ENCODE measurements at regions not wholly inside any gene's neighbourhood (a gene's known extent, or its start where the extent isn't known, plus 50 kb on each side); places are given as distances from the start of the nearest gene placed in this dataset.

- TF ChIP-seq SMAD1 (CRISPR knock-in tag; IDR thresholded peaks at IDR 0.05; ENCODE audit: borderline replicate concordance, low read depth) (no peak), NCOA2 (CRISPR knock-in tag; IDR thresholded peaks at IDR 0.05) (no peak), ATF7 (IDR thresholded peaks at IDR 0.05) (no peak), ATF7 (CRISPR knock-in tag; IDR thresholded peaks at IDR 0.05) (no peak), PRDM10 (CRISPR knock-in tag; IDR thresholded peaks at IDR 0.05; ENCODE audit: low read depth) (no peak), SOX6 (IDR thresholded peaks at IDR 0.05) (no peak), SOX6 (CRISPR knock-in tag; IDR thresholded peaks at IDR 0.05) (no peak), HOXA9 (CRISPR knock-in tag; IDR thresholded peaks at IDR 0.05; ENCODE audit: borderline replicate concordance) (no peak)
Measured at GRCh38 chr11:101278286-101278685, 148.7 kb upstream of the PGR start (continued).

- in situ Hi-C loops (cut with HindIII; ENCODE audit: extremely low pct_ligation_motif_present, low pct_unique_long_range_greater_than_20kb) (no loop called here), intact Hi-C loops (cut with micrococcal nuclease; ENCODE audit: unreplicated experiment) (no loop called here)
- no peak overlapping the region for H2AFZ ChIP-seq (ENCODE audit: low read length)
- ATAC-seq, result no peak
- POLR2A ChIA-PET, result no interaction called here
- no peak overlapping the region for H3K4me2 ChIP-seq (ENCODE audit: low read depth, low read length)
- no peaks in the 10 kb centered on the region for H3K9me3 ChIP-seq (ENCODE audit: low read length)
- H3K4me3 ChIP-seq (replicated peaks in 1 of 3; ENCODE audit: insufficient read depth in 1 of 3, low read depth in 2 of 3, low read length in 3 of 3), result no peak overlapping the region
- no peak for DNase-seq (ENCODE audit: low spot score)
- FAIRE-seq, result no peak
- H3K4me1 ChIP-seq (ENCODE audit: insufficient read depth, low read length), result no peaks in the 10 kb centered on the region
- no peak overlapping the region for H3K27ac ChIP-seq (ENCODE audit: extremely low read length, insufficient read depth, low read length)
- WGBS (ENCODE audit: low lambda C conversion rate), result 0% methylated on average over 1 of the region's 1 CpG
- no TSS peak for BruUV-seq (replicated peaks)
- no peaks in the 10 kb centered on the region for H3K36me3 ChIP-seq (replicated peaks in 1 of 2; ENCODE audit: control insufficient read depth in 1 of 2, insufficient read depth in 2 of 2, low read length in 2 of 2)
- H3K79me2 ChIP-seq (ENCODE audit: insufficient read depth, low read length), result no peaks in the 10 kb centered on the region
- CTCF ChIA-PET (ENCODE audit: low intra/inter-chr PET ratio, low total read pairs), result no interaction called here
- H4K20me1 ChIP-seq (ENCODE audit: insufficient read depth, low read length), result no peaks in the 10 kb centered on the region
- no peak overlapping the region for H3K9ac ChIP-seq (ENCODE audit: insufficient read depth, low read depth, low read length)
- no peak for TF ChIP-seq TGIF2 (CRISPR knock-in tag; IDR thresholded peaks at IDR 0.05)
- H3K27me3 ChIP-seq (ENCODE audit: control insufficient read depth in 1 of 2, insufficient read depth in 2 of 2, low read length in 2 of 2), result no peaks in the 10 kb centered on the region
Measured at GRCh38 chr11:101277036-101277435, 147.4 kb upstream of the PGR start.

Measured in HepG2 (cell line).